Stimulated activated CD8-positive, alpha-beta memory T cell treated with anti-CD3 and anti-CD28 coated beads, Interleukin-7, amount 100 ng/mL, for 48 hours (primary cell): ENCODE measurements at regions not wholly inside any gene's neighbourhood (a gene's known extent, or its start where the extent isn't known, plus 50 kb on each side); places are given as distances from the start of the nearest gene placed in this dataset.

Experiments
- DNase-seq, 2 donors: peaks; one replicate each; pipeline ENCODE4 v3.0.0-alpha.2; 2020; ENCODE audit warnings: low read depth in 1 of 2; ENCODE audit errors: extremely low read depth in 1 of 2

DNA sequence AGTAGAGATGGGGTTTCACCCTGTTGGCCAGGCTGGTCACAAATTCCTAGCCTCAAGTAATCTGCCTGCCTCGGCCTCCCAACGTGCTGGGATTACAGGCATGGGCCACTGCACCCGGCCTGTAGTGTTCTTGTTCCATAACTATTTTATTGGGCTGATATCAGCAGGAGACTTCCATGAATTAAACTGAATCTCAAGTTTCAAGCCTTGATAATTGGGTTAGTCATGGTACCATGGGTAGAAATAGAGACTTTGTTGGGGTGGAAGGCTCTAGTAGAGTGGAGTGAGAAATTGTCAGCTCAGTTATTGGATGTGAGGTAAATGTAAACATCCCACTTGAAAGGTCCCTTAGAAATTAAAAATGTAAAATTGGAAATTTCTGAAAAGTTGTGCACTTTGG, 419.1 kb downstream of the ADGRL2 start:
- no peak for DNase-seq

DNA sequence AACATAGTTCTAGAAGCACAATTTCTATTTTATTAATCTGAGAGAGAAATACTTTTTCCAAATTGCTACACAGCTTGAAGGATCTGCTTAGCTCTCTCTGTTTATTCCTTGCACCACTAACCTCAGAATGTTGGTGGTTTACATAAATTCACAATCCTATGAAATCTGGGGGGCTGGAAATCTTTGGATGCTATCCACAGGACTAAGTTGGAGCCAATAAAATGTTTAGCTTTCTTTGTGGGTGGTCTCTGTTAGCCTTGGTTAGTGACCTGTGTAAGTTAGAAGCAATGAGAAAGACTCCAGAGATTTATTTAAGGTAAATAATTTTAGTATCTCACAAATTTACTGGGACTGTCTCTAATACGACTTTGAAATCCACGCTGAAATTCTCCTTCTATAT, 418.1 kb downstream of the ADGRL2 start:
- DNase-seq = no peak

DNA sequence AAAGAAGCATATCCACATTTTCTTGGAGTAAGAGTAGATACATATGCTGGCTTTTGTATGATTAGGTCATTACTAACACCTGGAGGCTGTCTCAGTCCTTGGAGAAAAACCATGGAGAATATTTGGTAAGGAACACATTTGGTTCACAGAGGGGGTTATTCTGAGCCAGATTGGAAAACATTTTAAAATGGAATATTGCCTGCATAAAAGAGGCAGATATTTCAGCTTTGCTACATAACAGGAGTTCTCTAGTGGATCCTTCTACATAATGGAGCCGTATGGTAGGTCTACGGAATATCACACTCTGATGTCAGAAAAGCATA, 415.1 kb downstream of the ADGRL2 start:
- no peak for DNase-seq

DNA sequence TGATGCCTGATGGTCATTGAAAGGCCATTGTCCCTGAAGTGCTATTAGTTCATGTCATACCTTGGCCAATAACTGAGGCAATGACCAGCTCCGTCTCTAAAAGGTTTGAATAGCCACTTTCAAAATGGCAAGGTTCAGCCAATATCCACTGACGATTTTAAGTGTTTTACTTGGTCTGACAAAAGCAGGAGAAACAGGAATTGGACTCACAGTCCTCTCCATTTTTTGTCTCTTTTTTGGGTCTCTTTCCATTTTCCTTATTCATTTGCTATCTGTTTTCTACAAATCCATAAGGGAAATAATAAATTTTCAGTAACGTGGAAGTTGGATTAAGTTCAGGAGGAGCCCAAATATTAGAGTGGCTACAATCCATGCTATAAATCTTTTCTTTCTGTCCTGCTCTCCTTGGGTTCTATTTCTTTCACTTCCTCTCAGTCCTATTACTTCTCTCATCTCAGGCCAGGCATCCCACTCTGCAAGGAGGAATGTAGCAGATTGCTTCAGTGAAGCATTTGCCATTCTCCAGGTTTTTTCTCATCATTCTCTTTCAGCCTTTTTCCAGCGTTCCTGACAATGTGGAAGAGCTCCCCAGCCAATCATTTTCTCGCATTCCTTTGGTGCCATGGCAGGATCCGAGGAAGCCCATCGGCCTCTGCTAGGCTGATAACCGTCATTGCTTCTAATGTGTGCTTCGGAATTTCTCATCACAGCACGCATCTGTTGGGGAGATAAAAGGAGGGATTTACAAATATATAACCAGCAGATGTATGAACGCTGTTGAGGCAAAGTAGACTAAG, 414.5 kb downstream of the ADGRL2 start:
- DNase-seq = no peak

DNA sequence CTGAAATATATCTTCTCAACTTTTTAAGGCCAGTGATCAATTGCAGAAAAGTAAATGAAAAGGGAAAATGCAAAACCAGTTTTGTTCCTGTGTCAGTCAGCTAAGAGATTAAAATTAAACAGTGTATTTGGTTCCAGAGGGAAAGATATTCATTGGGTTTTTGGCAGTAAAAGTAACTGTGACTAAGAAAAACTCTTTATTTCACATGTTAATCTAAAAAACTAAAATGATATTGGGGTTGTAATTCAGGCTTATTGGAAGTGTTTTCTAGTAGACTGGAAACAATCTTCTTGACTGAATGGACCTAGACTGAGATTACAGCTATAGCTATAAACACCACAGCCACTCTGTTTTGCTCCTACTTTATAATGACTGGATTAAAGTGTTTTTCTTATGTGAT, 413.9 kb downstream of the ADGRL2 start:
- no peak for DNase-seq

DNA sequence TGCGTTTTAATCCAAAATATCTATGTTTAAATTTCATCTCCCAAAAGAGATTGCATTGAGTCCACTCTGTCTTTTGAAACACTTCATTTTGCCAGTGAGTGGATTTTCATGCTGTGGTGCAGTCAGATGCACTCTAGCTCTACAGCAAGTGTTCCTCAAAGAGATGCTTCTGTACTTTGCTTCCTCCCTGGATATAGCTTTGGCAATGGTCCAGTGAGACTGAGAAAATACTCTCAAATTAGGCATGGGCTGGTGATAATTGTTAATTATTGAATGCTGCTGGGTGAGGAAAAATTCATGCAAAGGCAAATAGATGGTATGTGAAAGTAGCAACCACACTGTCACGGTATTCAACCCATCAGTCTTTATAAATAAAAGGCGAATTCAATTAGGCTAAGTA, 396.9 kb downstream of the ADGRL2 start:
- no peak for DNase-seq

DNA sequence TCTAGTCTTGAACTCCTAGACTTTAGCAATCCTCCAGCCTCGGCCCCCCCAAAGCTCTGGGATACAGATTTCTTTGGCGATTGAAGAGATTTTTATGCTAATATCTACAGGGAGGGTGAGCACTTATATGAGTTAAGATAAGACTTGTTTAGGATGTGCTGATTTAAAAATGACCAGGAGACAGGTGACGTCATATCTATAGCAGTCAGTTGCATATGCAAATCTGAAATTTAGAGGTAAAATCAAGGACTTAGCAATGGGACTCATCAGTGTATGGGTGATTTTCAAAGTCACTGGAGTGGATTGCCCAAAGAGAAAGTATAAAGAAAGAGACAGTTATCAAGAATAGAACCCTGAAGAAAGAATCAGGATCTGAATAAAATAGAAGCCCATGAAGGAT, 394.5 kb downstream of the ADGRL2 start:
- DNase-seq = no peak

DNA sequence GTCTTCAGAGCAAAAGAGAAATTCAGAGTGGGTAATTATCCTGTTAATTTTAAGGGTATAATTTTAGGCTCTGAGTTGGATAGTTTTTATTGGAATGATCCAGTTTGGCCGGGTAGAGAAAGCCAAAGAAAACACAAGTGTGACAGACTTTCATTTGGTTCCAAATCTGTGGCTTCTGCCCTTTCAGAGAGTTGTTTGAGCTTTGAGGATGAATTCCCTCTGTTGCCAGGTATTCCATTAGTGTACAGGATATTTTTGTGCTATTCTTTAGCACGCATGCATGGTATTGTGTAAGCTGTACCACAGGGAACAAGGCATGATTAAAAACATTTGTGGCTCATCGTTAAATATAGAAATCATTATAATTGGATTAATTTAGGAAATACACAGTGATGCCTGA, 384.4 kb downstream of the ADGRL2 start:
- DNase-seq = no peak

DNA sequence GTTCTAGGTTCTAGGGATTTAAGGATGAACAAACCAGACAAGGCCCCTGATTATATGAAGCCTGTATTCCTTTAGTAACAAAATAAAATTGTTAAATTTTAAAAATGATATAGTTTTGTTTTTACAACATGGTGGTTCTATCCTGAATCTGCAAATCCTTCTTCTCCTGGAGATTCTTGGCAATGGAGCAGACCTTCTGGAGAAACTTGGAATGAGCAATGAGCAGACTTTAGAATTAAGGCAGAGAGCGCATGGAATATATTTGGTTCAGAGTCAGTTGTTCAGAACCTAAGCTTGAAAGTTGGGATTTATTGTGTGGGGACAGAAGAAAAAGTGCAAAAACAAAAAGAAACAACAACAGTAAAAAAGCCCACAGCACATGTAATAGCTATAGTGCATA, 381.1 kb downstream of the ADGRL2 start:
- DNase-seq = no peak

DNA sequence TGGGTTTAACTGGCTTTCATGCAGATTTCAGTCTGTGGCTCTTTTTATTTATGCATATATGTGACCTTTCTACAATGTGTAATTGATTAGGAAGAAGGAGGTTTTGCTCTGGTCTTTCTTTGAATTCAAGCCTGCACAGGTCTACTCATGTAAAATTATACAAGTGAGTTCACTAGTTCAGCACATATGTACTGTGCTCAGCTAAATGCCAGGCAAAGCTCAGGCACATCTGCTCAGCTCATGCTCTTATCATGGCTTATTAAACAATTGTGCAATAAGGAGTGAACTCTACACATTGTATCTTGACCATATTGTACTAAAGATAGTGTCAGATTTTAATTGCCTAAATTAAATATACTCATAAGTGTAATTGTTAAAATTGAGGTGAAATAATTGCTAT, 378.4 kb downstream of the ADGRL2 start:
- DNase-seq = no peak

DNA sequence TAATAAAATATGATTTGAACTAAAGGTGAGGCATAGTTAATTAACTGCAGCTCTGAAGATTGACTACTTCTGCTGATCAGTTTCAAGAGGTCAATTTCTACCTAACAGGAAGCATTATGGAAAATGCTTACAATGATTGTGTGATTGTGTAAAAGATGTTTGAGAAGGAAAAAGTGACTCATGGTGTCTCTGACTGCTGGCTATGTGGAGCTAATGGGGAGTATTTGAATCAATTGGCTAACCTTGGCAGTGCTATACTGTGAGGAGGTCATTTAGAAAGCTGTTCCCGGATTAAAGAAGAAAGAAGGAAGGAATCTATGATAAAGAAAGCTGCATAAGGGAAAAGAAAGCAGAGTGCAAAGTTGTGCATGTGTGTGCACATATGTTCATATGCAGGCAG, 376.5 kb downstream of the ADGRL2 start:
- no peak for DNase-seq

DNA sequence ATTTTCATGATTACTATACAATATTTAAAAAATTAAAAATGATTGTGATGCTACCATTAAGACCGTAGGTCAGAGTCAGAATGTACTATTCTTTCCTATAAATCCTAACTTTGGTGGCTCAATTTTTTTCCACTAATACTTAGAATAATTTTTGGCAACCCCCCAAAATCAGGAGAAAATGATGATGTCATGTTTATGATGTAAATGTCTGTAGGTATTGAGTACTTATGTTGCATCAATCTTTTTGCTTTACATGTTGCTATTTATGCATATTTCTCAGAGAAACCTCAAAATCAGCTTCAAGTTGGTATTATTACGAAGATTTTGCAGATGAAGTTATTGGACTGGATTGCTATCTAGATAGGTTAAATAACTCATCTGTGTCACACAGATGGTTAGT, 371.2 kb downstream of the ADGRL2 start:
- no peak for DNase-seq

DNA sequence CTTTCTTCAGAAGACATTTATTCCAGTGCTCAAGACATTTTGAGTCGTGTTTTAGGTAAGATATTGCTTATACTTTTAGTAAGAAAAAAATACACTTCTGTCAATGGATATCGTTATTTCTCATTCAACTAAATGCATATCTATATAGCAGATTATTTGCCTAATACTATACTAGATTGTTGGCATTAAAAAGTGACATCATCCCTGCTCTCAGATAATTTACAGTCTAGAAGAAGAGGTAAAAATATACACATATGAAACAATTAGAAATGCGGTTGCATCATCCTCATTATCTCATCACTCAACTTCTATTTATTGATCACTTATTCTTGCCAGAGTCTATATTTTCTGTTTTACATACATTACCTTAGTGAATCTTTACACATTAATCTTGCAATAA, 367.7 kb downstream of the ADGRL2 start:
- DNase-seq = no peak

DNA sequence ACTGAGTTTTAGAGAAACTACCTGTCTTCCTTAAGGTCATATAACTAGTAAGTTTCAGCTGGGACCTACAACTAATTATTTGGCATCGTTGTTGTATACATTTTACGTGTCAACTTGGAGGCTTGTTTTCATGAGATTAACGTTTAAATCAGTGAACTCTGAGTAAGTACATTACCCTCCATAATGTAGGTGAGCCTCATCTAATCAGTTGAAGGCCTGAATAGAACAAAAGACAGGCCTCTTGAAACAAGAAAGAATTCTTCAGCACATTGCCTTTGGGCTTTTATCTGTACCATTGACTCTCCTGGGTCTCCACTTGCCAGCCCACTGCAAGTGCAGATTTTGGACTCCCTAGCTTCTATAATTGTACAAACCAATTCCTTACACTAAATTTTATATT, 364.6 kb downstream of the ADGRL2 start:
- no peak for DNase-seq

DNA sequence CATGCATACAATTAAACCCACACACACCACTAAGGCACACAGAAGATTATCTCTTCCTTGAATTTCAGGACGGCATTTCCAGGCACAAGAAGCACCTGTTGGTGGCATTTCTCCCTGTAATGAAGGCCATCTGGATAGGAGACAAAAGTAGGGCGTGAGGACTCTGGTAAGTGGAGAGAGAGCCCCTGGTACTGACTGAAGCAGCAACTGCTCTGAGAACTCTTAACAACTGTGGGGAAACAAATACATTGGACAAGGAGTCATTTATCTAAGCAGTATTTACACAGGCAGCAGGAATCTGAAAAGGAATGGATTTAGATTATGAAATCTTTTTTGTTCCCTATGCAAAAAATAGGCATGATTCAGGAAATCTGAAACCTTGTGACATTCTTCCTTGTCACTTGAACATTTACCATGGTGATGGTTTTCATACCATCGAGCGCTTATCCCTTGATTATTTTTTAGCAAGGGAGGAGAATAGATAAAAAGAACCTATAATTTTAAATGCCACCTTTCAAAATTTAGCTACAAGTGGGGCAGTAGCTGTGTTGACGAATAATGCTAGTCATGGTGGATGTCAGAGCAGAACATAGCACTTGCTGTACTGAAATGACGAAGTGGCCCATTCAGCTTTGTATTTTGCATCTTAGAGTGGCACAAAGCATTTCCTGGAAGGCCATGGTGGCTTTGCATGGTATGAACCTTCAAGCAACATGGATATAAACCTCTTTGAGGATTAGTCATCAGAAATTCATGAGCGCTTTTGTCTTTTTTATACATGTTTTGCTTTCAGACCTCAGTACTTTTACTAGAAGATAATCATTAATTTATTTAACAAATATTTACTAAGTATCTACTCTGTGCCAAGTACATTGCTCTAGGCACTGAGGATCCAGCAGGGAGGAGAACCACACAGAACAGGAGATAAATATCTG, 362.0 kb downstream of the ADGRL2 start:
- no peak for DNase-seq

DNA sequence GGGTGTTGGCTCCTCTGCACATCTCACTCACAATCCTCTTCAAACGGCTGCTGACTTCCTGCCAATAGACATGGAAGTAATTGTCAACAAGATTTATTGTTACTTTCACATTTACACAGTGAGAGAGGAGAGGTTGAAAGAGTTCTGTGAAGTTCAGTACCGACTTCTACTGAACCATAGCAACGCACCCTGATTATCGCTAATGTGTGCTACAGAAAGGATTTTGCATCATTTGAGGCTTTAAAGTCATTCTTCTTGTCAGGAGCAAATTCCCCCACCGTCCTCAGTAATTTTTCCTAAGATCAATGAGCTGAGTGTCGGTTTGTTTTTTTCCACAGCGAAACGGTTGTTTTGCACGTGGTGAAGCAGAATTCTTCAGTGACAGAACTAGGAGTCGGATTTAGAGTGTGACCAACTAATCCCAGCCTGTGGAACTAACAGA, 361.0 kb downstream of the ADGRL2 start:
- no peak for DNase-seq

DNA sequence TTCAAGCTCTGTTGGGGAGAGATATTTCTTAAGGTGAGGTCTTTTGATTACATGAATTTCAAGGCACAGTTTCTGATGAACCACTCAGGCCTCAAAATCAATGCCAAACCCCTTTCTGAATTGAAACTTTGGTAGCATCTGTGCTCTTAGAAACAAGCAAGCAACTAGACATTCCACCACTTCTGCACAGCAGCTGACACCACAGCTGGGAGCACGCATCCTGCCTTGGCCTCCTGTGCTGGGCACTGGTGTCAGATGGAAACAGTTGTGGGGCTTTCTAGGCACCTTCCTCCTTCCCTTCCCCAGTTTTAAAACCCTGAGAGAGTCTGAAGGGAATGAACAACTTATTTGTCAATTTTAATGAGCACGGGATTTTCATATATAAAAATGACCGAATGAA, 360.2 kb downstream of the ADGRL2 start:
- no peak for DNase-seq

DNA sequence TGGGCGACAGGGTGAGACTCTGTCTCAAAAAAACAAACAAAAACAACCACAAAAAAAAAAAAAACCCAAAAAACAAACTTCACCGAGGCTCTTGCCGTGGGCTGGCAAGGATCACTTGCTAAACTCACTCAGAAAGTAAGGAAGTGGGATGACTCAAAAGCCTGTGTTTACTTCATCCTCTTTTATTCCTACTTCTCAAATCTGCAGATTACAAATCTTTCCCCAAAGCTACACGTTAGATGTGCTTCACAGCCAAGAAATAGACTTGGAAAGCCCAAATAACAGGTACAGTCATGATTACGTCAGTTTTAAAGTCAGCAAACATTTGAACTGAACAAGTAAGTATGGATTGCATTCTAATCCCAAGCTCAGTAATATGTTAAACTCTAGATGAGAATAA, 359.3 kb downstream of the ADGRL2 start:
- no peak for DNase-seq

DNA sequence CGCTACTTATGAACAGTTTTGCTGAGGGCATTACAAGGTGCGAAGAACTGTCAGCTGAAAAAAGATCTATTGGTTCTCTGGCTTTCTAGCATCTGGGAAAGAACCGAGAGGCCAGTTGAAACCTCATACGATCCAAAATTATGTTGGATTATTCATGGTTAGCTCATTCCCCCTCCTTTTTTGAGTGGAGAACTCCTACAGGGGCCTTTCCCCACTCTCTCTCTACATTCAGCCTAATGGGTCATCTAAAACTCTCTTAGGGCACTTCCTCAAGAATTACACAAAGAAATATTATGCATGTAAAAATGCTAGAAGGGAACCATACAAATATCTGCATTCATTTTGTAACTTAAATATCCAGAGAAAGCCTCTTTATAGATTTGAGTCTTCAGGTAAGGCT, 358.2 kb downstream of the ADGRL2 start:
- no peak for DNase-seq

DNA sequence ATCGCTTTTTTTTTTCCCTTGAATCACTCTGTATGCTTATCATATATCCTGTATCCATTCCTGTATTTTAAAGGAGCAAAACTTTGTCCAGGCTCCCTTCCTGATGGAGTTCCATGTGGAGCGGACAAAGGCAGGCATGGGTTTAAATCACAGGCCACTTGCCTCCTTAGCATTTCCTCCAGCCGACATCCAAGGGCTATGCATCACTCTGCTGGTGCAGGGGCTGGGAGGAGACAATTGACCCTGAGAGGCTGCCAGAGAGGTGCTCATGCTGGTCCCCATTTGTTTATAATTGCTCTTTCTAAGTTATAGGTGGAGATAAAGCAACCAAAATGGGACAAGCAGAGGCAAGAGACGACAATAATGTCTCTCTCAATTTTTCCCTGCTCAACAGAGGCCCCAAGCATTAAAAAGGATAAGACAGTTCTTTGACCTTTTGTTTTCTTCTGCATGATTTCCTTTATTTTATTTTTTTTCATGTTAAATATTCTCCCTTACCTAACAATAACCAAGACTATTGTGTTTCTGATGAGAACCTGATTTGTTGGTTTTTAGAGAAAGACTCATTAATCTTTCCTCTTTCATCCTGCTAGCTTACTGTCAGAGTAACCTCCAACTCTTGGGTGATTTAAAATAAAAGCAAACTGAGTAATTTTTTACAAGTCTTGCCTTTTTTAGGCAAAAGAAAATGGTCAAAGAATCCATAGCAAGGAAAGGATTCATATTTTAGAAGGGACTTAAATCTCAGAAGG, 353.7 kb downstream of the ADGRL2 start:
- no peak for DNase-seq

DNA sequence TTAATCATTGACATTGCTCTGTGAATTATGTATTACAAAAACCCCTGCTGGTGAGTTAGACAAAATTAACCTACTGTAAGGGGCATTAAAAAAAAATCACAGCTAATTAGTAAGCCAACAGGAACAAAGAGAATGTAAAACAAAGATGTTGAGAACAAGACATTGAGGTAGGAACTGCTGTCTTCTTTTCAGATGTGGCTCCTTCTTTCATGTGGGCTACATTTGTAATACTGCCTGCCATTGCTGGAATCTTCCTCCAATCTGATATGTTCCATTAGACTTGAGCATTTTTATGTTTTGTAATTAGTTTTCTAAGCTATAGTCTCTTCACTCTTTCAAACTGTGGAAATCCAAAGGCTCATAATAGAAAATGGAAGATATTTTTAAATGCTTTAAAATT, 353.0 kb downstream of the ADGRL2 start:
- no peak for DNase-seq

DNA sequence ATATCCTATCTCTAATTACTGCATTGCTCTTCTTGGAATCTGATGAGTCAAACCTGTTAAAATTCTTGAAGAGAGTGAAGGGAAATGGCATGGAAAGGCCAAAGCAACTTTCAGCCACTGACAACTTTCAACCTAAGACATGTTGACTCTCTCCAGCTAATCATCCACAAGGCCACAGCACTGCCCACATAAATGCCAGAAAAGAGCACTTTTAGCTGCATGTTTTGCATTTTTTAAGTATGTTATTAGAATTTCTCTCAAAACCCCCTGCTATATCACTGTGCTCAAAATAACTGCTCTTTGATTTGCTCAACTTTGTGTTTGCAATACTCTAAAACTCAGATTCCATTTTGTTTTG, 352.5 kb downstream of the ADGRL2 start:
- DNase-seq = no peak
